HG03521 (cell line): ENCODE measurements at regions not wholly inside any gene's neighbourhood (a gene's known extent, or its start where the extent isn't known, plus 50 kb on each side); places are given as distances from the start of the nearest gene placed in this dataset.

Experiments
- ATAC-seq: cut with Tn5 transposase; IDR thresholded peaks from one replicate; pipeline ENCODE4 v1.9.1; 2021; ENCODE audit warnings: mild to moderate bottlenecking, moderate library complexity; ENCODE audit not compliant: unreplicated experiment

- no peak for ATAC-seq
Measured at GRCh38 chr15:70180186-70180875, 82.6 kb upstream of the TLE3 start.

GRCh38 chr15:70179309-70179892 lies 81.7 kb upstream of the TLE3 start:
- no peak for ATAC-seq

- no peak for ATAC-seq
Measured at GRCh38 chr15:70178335-70179084, 80.8 kb upstream of the TLE3 start.

- no peak for ATAC-seq
Measured at GRCh38 chr15:70172566-70173225, 75.0 kb upstream of the TLE3 start.

- no peak for ATAC-seq
Measured at GRCh38 chr15:70172124-70172523, 74.4 kb upstream of the TLE3 start.

- ATAC-seq: no peak
Measured at GRCh38 chr15:70171256-70171886, 73.7 kb upstream of the TLE3 start.

GRCh38 chr15:70170096-70170699 lies 72.5 kb upstream of the TLE3 start:
- ATAC-seq: no peak

GRCh38 chr15:70169147-70169546 lies 71.4 kb upstream of the TLE3 start:
- no peak for ATAC-seq

- ATAC-seq: no peak
Measured at GRCh38 chr15:70167155-70167554, 69.4 kb upstream of the TLE3 start.

- no peak for ATAC-seq
Measured at GRCh38 chr15:70166506-70167087, 68.9 kb upstream of the TLE3 start.

GRCh38 chr15:70165716-70166284 lies 68.1 kb upstream of the TLE3 start:
- no peak for ATAC-seq

- no peak for ATAC-seq
Measured at GRCh38 chr15:70164910-70165715, 67.4 kb upstream of the TLE3 start.

- no peak for ATAC-seq
Measured at GRCh38 chr15:70164156-70164900, 66.6 kb upstream of the TLE3 start.

GRCh38 chr15:70160803-70161565 lies 63.3 kb upstream of the TLE3 start:
- ATAC-seq: no peak

GRCh38 chr15:70160267-70160666 lies 62.5 kb upstream of the TLE3 start:
- no peak for ATAC-seq

- no peak for ATAC-seq
Measured at GRCh38 chr15:70159713-70160009, 61.9 kb upstream of the TLE3 start.

- ATAC-seq: no peak
Measured at GRCh38 chr15:70159001-70159712, 61.4 kb upstream of the TLE3 start.
